HS-27A (cell line): ENCODE measurements at regions not wholly inside any gene's neighbourhood (a gene's known extent, or its start where the extent isn't known, plus 50 kb on each side); places are given as distances from the start of the nearest gene placed in this dataset.
"Not testable (repeated sequence)": the region's sequence is repeated elsewhere in the genome, so short reads cannot be mapped to it uniquely, and the experiment has no call there.

Experiments
- DNase-seq: peaks from one replicate; pipeline ENCODE4 v3.0.0-alpha.2; 2012; ENCODE audit warnings: low read depth, missing footprints

- no peak for DNase-seq
These were observed 55.3 kb upstream of the NRBF2 start for GRCh38 chr10:63077800-63078199.

- no peak for DNase-seq
These were observed 60.2 kb upstream of the NRBF2 start for GRCh38 chr10:63072951-63073350.

- DNase-seq, result no peak
These were observed 62.0 kb upstream of the NRBF2 start for GRCh38 chr10:63071145-63071544.

GRCh38 chr10:63069318-63069717 lies 63.8 kb upstream of the NRBF2 start:
- DNase-seq, result no peak

GRCh38 chr10:63068246-63068645 lies 64.9 kb upstream of the NRBF2 start:
- no peak for DNase-seq

- DNase-seq, result no peak
These were observed 66.5 kb upstream of the NRBF2 start for GRCh38 chr10:63066606-63067005.

GRCh38 chr10:63064706-63065105 lies 68.4 kb upstream of the NRBF2 start:
- DNase-seq, result no peak

GRCh38 chr10:63058236-63058635 lies 74.9 kb upstream of the NRBF2 start:
- DNase-seq, result no peak

- DNase-seq, result no peak
These were observed 75.6 kb upstream of the NRBF2 start for GRCh38 chr10:63057509-63057908.

GRCh38 chr10:63055705-63056104 lies 77.4 kb upstream of the NRBF2 start:
- no peak for DNase-seq

- DNase-seq, result no peak
These were observed 78.1 kb upstream of the NRBF2 start for GRCh38 chr10:63054889-63055611.

- DNase-seq, result no peak
These were observed 81.0 kb upstream of the NRBF2 start for GRCh38 chr10:63052083-63052482.

- DNase-seq, result no peak
These were observed 90.9 kb upstream of the NRBF2 start for GRCh38 chr10:63042256-63042655.

GRCh38 chr10:63033616-63034185 lies 99.4 kb upstream of the NRBF2 start:
- not testable (repeated sequence) for DNase-seq

- no peak for DNase-seq
These were observed 102.6 kb upstream of the NRBF2 start for GRCh38 chr10:63030536-63030935.

- DNase-seq, result no peak
These were observed 105.6 kb upstream of the NRBF2 start for GRCh38 chr10:63027531-63027930.

GRCh38 chr10:63021225-63021624 lies 111.9 kb upstream of the NRBF2 start:
- no peak for DNase-seq

GRCh38 chr10:63013755-63014154 lies 119.4 kb upstream of the NRBF2 start:
- no peak for DNase-seq

- DNase-seq, result no peak
These were observed 120.5 kb upstream of the NRBF2 start for GRCh38 chr10:63012623-63013022.

GRCh38 chr10:63010203-63010602 lies 122.9 kb upstream of the NRBF2 start:
- DNase-seq, result no peak

GRCh38 chr10:63008491-63008890 lies 124.6 kb upstream of the NRBF2 start:
- DNase-seq, result no peak

GRCh38 chr10:63007112-63007511 lies 126.0 kb upstream of the NRBF2 start:
- DNase-seq, result no peak

- DNase-seq, result peak; percentile 5
These were observed 127.9 kb upstream of the NRBF2 start for GRCh38 chr10:63005246-63005645.

GRCh38 chr10:63003816-63004453 lies 129.2 kb upstream of the NRBF2 start:
- no peak for DNase-seq
